Peyer's patch (tissue), 4 donors: ENCODE measurements at regions not wholly inside any gene's neighbourhood (a gene's known extent, or its start where the extent isn't known, plus 50 kb on each side); places are given as distances from the start of the nearest gene placed in this dataset.
"Not testable (repeated sequence)": the region's sequence is repeated elsewhere in the genome, so short reads cannot be mapped to it uniquely, and the experiment has no call there.

ENCODE experiments used
- POLR2A ChIP-seq, 2 donors: fragments of 450-650 bp; IDR thresholded peaks; one replicate each; pipeline ENCODE4 v1.5.1; 2017; ENCODE audit warnings: antibody characterized with exemption in 2 of 2, mild to moderate bottlenecking in 2 of 2, moderate library complexity in 2 of 2
- TF ChIP-seq, protein P1 (sequence below), 6 experiments: fragments of 450-650 bp in 4 of 6; fragments of 200-600 bp in 2 of 6; sonication (generic) in 1 of 6; IDR thresholded peaks; one replicate each; pipeline ENCODE4 v1.5.1; 2017 to 2019; ENCODE audit warnings: antibody characterized with exemption in 6 of 6, mild to moderate bottlenecking in 3 of 6, moderate library complexity in 1 of 6

GRCh38 chr15:21026848-21027247, 160.7 kb upstream of the POTEB2 start:
- TF ChIP-seq, protein P1, sequence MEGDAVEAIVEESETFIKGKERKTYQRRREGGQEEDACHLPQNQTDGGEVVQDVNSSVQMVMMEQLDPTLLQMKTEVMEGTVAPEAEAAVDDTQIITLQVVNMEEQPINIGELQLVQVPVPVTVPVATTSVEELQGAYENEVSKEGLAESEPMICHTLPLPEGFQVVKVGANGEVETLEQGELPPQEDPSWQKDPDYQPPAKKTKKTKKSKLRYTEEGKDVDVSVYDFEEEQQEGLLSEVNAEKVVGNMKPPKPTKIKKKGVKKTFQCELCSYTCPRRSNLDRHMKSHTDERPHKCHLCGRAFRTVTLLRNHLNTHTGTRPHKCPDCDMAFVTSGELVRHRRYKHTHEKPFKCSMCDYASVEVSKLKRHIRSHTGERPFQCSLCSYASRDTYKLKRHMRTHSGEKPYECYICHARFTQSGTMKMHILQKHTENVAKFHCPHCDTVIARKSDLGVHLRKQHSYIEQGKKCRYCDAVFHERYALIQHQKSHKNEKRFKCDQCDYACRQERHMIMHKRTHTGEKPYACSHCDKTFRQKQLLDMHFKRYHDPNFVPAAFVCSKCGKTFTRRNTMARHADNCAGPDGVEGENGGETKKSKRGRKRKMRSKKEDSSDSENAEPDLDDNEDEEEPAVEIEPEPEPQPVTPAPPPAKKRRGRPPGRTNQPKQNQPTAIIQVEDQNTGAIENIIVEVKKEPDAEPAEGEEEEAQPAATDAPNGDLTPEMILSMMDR (IDR thresholded peaks at IDR 0.05) = not testable (repeated sequence)
- TF ChIP-seq POLR2A (IDR thresholded peaks at IDR 0.05) = not testable (repeated sequence)
